ENCODE measurements at regions not wholly inside any gene's neighbourhood (a gene's known extent, or its start where the extent isn't known, plus 50 kb on each side); places are given as distances from the start of the nearest gene placed in this dataset.

DNA sequence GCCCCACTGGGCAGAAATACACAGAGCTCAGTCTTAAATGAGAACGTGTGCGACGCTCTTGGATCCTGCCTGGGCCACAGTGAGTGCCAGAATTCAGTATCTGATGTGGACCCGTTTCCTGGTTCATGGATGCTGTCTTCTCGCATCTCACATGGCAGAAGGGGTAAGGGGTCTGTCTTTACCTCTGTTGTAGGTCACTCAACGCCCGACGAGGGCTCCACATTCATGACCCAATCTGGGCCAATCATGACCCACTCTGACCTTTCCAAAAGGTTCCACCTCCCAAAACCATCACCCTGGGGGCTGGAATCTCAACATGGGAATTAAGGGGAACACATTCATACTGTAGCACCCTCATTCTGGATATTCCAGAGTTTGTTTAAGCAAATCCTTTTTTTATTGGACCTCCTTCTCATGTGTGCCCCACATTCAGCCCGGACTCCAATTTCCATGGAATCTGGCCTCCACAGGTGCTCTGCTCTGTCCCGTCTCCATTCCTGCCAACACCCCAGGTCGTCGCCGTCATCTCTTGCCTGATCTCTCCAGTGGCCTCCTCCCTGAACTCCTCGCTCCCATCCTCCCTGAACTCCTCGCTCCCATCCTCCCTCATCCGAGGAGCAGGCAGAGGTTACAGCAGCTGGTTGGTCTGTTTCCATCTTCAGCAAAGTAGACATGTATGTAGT lies 78.9 kb upstream of the OTOS start:
- Histone ChIP-seq H3K27ac (ENCODE audit: low read depth, low read length) (no peak overlapping the region), H3K9me3 (ENCODE audit: low read length) (no peaks in the 10 kb centered on the region), H3K27me3 (ENCODE audit: control insufficient read depth in 1 of 2, insufficient read depth in 2 of 2, low read length in 2 of 2) (peaks cover 0 to 3% of the 10 kb centered on the region in 2 donors), H3K9ac (ENCODE audit: low read length) (no peak overlapping the region), H3K36me3 (ENCODE audit: insufficient read depth, low read length) (no peaks in the 10 kb centered on the region), H3K4me3 (ENCODE audit: low read depth in 1 of 2, low read length in 2 of 2) (no peak overlapping the region), H3K4me1 (ENCODE audit: insufficient read depth, low read length) (no peaks in the 10 kb centered on the region)

DNA sequence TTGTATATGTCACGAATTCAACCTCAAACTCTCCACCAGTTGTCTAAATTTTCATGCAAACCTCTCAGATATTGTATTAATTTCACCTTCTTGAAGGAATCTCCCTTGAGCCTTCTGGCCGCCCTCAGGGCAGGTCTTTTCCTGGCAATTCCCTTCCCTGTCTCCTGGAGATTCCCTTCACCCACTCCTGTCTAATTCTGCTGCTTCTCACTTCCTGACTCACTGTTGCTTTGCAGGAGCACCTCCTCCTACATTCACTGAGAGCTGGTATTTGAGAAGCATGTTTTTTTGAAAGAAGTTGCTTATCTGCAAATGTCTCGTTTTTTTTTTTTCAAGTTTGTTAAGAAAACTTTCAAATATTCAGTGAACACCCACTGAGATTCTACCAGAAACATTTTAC lies 79.9 kb upstream of the OTOS start:
- no peaks in the 10 kb centered on the region for H3K27me3 ChIP-seq (ENCODE audit: control insufficient read depth in 1 of 2, insufficient read depth in 2 of 2, low read length in 2 of 2)
- no peak overlapping the region for H3K4me3 ChIP-seq (ENCODE audit: low read depth in 1 of 2, low read length in 2 of 2)
- H3K27ac ChIP-seq (ENCODE audit: low read depth, low read length): no peak overlapping the region
- no peaks in the 10 kb centered on the region for H3K36me3 ChIP-seq (ENCODE audit: insufficient read depth, low read length)
- no peaks in the 10 kb centered on the region for H3K4me1 ChIP-seq (ENCODE audit: insufficient read depth, low read length)
- H3K9me3 ChIP-seq (ENCODE audit: low read length): no peaks in the 10 kb centered on the region
- H3K9ac ChIP-seq (ENCODE audit: low read length): no peak overlapping the region

DNA sequence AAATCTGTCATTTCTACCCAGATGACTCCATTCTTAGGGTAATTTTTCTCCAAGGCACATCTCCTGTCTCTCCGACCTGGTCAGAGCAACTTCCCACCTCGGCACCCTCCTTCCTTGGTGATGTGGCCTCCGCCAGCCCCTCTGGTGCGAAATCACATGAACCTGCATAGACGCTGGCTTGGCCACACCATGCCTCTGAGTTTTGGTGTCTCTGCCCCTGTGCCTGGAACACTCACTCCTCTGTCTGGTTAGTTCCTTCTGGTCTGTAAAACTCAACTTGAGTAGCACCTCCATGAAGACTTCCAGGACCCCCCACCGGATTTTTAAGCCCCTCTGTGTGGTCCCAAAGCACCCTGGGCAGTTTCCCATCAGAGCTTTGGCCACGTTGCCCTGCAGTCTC lies 83.2 kb upstream of the OTOS start:
- Histone ChIP-seq H3K4me3 (ENCODE audit: low read depth in 1 of 2, low read length in 2 of 2) (no peak overlapping the region), H3K9ac (ENCODE audit: low read length) (no peak overlapping the region), H3K27ac (ENCODE audit: low read depth, low read length) (no peak overlapping the region), H3K36me3 (ENCODE audit: insufficient read depth, low read length) (no peaks in the 10 kb centered on the region), H3K4me1 (ENCODE audit: insufficient read depth, low read length) (no peaks in the 10 kb centered on the region), H3K9me3 (ENCODE audit: low read length) (no peaks in the 10 kb centered on the region), H3K27me3 (ENCODE audit: control insufficient read depth in 1 of 2, insufficient read depth in 2 of 2, low read length in 2 of 2) (no peaks in the 10 kb centered on the region)

DNA sequence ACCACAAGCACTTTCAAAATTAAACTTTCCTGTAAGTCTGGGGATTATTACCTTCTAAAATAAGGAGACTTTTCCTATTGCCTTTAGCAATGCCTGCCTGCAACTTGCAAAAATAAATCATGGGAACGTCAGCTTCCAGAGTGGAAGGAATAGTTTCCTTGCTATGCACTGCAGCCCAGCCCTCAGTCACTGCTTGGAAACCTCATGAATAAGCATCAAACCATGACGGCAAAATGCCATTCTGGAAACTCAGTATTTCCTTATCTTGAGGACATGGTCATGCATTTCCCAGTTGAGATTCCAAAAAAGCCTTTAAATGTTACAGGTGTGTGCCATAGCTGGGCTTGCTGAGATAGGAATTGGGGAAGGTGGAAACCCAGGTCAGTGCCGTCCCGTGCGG lies 84.2 kb upstream of the OTOS start:
- Histone ChIP-seq H3K27me3 (ENCODE audit: control insufficient read depth in 1 of 2, insufficient read depth in 2 of 2, low read length in 2 of 2) (no peaks in the 10 kb centered on the region), H3K36me3 (ENCODE audit: insufficient read depth, low read length) (no peaks in the 10 kb centered on the region), H3K4me3 (ENCODE audit: low read depth in 1 of 2, low read length in 2 of 2) (no peak overlapping the region), H3K4me1 (ENCODE audit: insufficient read depth, low read length) (no peaks in the 10 kb centered on the region), H3K27ac (ENCODE audit: low read depth, low read length) (no peak overlapping the region), H3K9me3 (ENCODE audit: low read length) (no peaks in the 10 kb centered on the region), H3K9ac (ENCODE audit: low read length) (no peak overlapping the region)

DNA sequence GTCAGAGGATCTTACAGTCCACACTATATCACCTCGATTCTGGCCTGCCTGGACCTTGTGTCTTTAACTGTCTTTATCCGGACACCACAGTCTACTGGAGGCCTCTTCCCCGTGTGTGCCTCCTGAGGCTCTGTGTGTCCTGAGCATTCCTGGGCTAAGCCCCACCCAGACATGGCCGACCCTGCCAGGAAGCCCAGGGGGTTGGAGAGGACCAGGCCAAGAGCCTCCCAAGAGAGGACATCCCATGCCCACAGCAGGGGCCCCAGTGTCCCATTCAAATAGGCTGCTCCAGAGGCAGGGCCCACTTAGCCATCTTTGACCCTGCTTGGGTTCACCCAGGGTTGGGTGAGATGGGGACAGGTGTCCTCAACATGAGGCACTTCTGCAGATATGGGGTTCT lies 84.7 kb upstream of the OTOS start:
- Histone ChIP-seq H3K27ac (ENCODE audit: low read depth, low read length) (no peak overlapping the region), H3K9ac (ENCODE audit: low read length) (no peak overlapping the region), H3K4me1 (ENCODE audit: insufficient read depth, low read length) (no peaks in the 10 kb centered on the region), H3K27me3 (ENCODE audit: control insufficient read depth in 1 of 2, insufficient read depth in 2 of 2, low read length in 2 of 2) (no peaks in the 10 kb centered on the region), H3K4me3 (ENCODE audit: low read depth in 1 of 2, low read length in 2 of 2) (no peak overlapping the region), H3K36me3 (ENCODE audit: insufficient read depth, low read length) (no peaks in the 10 kb centered on the region), H3K9me3 (ENCODE audit: low read length) (no peaks in the 10 kb centered on the region)

DNA sequence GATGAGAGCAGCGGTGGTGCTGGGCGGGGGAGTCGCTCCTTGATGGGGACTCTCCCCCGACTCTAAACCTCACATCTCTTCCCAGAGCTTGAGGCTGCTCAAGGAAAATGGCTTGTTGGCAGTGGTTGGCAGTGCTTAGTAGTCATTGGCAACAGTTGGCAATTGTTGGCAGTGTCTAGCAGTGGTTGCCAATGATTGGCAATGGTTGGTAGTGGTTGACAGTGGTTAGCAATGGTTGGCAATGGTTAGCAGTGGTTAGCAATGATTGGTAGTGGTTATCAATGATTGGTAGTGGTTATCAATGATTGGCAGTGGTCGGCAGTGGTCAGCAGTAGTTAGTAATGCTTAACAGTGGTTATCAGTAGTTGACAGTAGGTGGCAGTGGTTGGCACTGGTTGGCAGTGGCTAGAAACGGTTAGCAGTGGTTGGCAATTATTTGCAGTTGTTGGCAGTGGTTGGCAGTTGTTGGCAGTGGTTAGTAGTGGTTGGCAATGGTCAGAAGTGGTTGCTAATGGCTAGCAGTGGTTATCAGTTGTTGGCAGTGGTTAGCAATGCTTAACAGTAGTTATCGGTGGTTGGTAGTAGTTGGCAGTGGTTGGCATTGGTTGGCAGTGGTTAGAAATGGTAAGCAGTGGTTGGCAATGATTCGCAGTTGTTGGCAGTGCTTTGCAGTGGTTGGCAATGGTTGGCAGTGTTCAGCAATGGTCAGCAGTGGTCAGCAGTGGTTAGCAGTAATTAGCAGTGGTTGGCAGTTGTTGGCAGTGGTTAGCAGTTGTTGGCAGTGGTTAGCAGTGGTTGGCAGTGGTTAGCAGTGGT lies 85.4 kb upstream of the OTOS start:
- Histone ChIP-seq H3K9me3 (ENCODE audit: low read length) (no peaks in the 10 kb centered on the region), H3K27me3 (ENCODE audit: control insufficient read depth in 1 of 2, insufficient read depth in 2 of 2, low read length in 2 of 2) (no peaks in the 10 kb centered on the region), H3K36me3 (ENCODE audit: insufficient read depth, low read length) (no peaks in the 10 kb centered on the region), H3K4me1 (ENCODE audit: insufficient read depth, low read length) (no peaks in the 10 kb centered on the region), H3K27ac (ENCODE audit: low read depth, low read length) (no peak overlapping the region), H3K4me3 (ENCODE audit: low read depth in 1 of 2, low read length in 2 of 2) (no peak overlapping the region), H3K9ac (ENCODE audit: low read length) (no peak overlapping the region)

DNA sequence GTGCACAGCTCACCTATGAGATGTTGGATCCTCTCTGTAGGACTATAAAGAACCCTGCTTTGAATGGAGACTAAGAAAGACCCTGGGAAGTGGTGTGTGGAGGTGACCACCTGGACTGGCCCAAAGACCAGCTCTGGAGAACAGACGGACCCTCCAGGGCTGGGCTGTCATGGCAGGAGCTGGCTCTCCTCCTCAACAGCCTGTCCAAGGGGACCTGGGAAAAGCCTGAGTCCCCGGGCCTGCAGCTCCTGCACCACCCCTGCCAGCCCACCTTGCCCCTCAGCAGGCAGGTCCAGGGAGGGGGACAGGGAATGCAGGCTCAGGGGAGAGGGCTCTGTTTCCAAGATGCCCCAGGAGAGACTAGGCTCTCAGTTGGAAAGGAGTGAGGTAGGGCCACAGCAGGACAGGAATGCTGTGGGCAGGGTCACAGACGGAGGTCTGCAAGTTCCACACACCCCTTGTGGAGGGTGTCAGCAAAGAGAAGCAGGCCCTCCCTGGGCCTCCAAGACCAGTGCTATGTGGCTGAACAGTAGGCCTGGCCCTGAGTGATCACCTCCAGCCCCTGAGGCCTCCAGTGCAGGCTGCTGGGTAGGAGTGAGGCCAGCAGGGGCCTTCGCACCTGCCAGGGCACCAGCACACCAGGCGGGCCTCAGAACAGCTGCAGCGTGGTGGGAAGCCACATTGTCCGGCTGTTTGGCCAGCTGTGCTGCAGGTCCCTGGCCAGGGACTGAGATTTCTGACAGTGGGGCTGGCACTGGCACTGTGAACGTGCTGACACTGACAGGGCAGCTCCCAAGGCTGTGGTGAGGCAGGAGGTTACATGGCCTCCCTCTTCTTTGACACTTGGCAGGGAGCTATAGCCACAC lies 86.4 kb upstream of the OTOS start:
- H3K4me3 ChIP-seq (ENCODE audit: low read depth in 1 of 2, low read length in 2 of 2): no peak overlapping the region
- no peak overlapping the region for H3K27ac ChIP-seq (ENCODE audit: low read depth, low read length)
- no peaks in the 10 kb centered on the region for H3K9me3 ChIP-seq (ENCODE audit: low read length)
- H3K27me3 ChIP-seq (ENCODE audit: control insufficient read depth in 1 of 2, insufficient read depth in 2 of 2, low read length in 2 of 2): no peaks in the 10 kb centered on the region
- H3K9ac ChIP-seq (ENCODE audit: low read length): no peak overlapping the region
- H3K4me1 ChIP-seq (ENCODE audit: insufficient read depth, low read length): no peaks in the 10 kb centered on the region
- H3K36me3 ChIP-seq (ENCODE audit: insufficient read depth, low read length): no peaks in the 10 kb centered on the region

DNA sequence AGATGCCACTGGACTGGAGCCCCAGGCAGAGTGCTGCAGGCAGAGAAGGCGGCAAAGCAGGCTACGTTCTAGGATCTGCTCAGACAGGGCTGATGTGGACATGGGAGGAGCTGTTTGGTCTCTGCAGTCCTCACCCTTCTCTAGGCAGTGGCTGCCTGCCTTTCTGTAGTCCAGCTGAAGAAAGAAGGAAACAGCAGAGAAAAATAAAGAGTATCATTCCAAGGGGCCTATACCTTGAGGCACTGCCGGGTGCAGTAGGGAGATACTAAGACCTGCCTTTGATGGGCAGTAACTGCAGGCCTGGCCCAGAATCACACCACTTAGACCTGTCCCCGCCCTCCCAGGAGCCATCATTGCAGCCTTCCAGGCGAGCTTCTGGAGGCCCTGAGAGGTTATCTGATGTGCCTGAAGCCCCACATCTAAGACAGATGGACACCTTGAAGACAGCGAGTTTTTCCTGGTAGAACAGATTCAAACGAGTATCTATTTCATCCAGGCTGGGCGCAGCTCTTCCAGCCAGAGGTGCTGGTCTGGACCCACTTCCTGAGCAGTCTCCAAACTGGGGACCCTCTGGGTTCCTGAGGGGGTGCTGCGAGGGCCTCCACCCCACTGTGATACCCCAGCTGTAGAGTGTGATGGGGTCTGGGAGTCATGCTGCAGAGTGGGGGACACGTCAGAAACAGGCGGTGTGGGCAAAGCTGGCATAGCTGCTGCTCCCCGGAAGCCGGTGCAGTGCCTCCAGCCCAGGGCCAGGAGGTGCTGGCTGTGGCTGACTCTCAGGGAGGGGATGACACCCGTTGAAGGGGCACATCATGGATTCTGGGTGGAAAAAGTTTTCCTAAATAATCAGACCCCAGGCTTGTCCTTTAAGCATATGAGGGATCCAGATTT lies 87.3 kb upstream of the OTOS start:
- Histone ChIP-seq H3K4me3 (ENCODE audit: low read depth in 1 of 2, low read length in 2 of 2) (no peak overlapping the region), H3K9me3 (ENCODE audit: low read length) (no peaks in the 10 kb centered on the region), H3K27ac (ENCODE audit: low read depth, low read length) (no peak overlapping the region), H3K4me1 (ENCODE audit: insufficient read depth, low read length) (no peaks in the 10 kb centered on the region), H3K9ac (ENCODE audit: low read length) (no peak overlapping the region), H3K36me3 (ENCODE audit: insufficient read depth, low read length) (no peaks in the 10 kb centered on the region), H3K27me3 (ENCODE audit: control insufficient read depth in 1 of 2, insufficient read depth in 2 of 2, low read length in 2 of 2) (no peaks in the 10 kb centered on the region)

DNA sequence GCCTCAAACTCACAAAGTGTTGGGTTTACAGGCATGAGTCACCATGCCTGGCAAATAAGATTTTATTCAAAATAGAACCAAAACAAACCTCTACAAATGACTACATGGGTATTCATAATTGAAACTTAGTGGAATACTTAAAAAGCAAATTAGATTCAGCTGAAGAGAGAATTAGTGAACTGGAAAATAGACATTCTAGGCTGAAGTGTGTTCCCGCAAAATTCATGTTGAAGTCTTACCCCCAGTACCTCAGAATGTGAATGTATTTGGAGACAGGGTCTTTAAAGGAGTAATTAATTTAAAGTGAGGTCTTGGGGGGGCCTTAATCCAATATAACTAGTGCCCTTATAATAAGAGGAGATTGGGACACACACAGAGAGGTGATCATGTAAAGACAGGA lies 88.5 kb upstream of the OTOS start:
- Histone ChIP-seq H3K4me1 (ENCODE audit: insufficient read depth, low read length) (no peaks in the 10 kb centered on the region), H3K27ac (ENCODE audit: low read depth, low read length) (no peak overlapping the region), H3K4me3 (ENCODE audit: low read depth in 1 of 2, low read length in 2 of 2) (no peak overlapping the region), H3K9ac (ENCODE audit: low read length) (no peak overlapping the region), H3K27me3 (ENCODE audit: control insufficient read depth in 1 of 2, insufficient read depth in 2 of 2, low read length in 2 of 2) (no peaks in the 10 kb centered on the region), H3K36me3 (ENCODE audit: insufficient read depth, low read length) (no peaks in the 10 kb centered on the region), H3K9me3 (ENCODE audit: low read length) (no peaks in the 10 kb centered on the region)

DNA sequence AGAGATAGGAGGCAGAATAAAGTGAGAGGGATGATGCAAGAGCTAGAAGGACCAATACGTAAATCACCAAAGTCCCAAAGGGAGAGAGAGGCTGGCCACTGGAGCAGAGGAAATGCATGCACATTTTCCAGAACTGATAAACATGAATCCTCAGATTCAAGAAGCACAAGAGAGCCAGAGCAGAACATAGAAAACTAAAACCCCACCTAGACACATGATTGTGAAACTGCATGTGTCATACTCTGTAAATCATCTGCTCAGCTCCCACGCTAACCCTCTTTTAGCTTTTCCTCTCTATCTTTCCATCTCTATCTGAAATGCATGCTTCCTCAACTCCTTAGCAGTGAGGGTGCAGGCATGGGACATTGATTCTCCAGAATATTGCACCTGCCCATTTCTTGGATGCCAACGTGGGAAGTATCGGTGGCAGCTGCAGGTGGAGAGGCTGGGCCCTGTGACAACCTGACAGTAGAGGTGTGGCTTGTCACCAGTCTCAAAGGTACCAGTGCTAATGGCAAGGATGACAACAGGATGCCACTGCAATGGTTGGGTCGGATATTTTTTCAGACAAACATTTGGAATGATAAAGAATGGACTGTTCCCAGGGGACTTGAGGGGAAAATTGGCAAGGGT lies 89.3 kb upstream of the OTOS start:
- no peaks in the 10 kb centered on the region for H3K9me3 ChIP-seq (ENCODE audit: low read length)
- H3K36me3 ChIP-seq (ENCODE audit: insufficient read depth, low read length): no peaks in the 10 kb centered on the region
- no peaks in the 10 kb centered on the region for H3K4me1 ChIP-seq (ENCODE audit: insufficient read depth, low read length)

More for the DNA sequence above, 89.3 kb upstream of the OTOS start:
- Histone ChIP-seq H3K9ac (ENCODE audit: low read length) (no peak overlapping the region), H3K27me3 (ENCODE audit: control insufficient read depth in 1 of 2, insufficient read depth in 2 of 2, low read length in 2 of 2) (no peaks in the 10 kb centered on the region), H3K27ac (ENCODE audit: low read depth, low read length) (no peak overlapping the region), H3K4me3 (ENCODE audit: low read depth in 1 of 2, low read length in 2 of 2) (no peak overlapping the region)

Measured in muscle layer of colon (tissue), 2 donors.